ENCODE measurements at regions not wholly inside any gene's neighbourhood (a gene's known extent, or its start where the extent isn't known, plus 50 kb on each side); places are given as distances from the start of the nearest gene placed in this dataset.

GRCh38 chr6:153216789-153217188 is 85.7 kb upstream of the RGS17 start:
- Histone ChIP-seq H3K27me3 (ENCODE audit: control insufficient read depth, insufficient read depth, low read length) (no peaks in the 10 kb centered on the region), H2AFZ (replicated peaks; ENCODE audit: low read length, poor library complexity) (no peak overlapping the region), H3K9me3 (ENCODE audit: control insufficient read depth, insufficient read depth, low read length) (no peaks in the 10 kb centered on the region), H3K27ac (ENCODE audit: insufficient read depth, low read length) (no peak overlapping the region), H2BK20ac (ENCODE audit: low read depth, low read length) (no peak overlapping the region), H4K20me1 (ENCODE audit: insufficient read depth, low read length) (no peaks in the 10 kb centered on the region), H3K14ac (replicated peaks; ENCODE audit: low read depth, low read length) (no peak overlapping the region), H3K4me3 (ENCODE audit: insufficient read depth, low read depth, low read length) (no peak overlapping the region), H3K36me3 (ENCODE audit: control insufficient read depth, insufficient read depth, low read length) (no peaks in the 10 kb centered on the region), H3K4me1 (ENCODE audit: control insufficient read depth, insufficient read depth, low read length) (peaks cover 5% of the 10 kb centered on the region; the same call in 1 of the 2 replicates), H3K56ac (ENCODE audit: extremely low read depth, insufficient read depth, low read length) (no peak overlapping the region), H2AK9ac (replicated peaks; ENCODE audit: low read depth, low read length, poor library complexity) (no peak overlapping the region), H3K9ac (ENCODE audit: low read depth, low read length) (no peak overlapping the region), H3K79me1 (ENCODE audit: low read depth in 1 of 2, low read length in 2 of 2) (no peaks in the 10 kb centered on the region), H3K4me2 (ENCODE audit: low read depth, low read length) (no peak overlapping the region), H3K18ac (ENCODE audit: low read depth, low read length) (no peak overlapping the region), H3K23ac (ENCODE audit: low read depth, low read length) (no peak overlapping the region), H2AK5ac (ENCODE audit: low read depth, low read length) (no peak overlapping the region), H4K5ac (ENCODE audit: low read depth, low read length) (no peak overlapping the region), H2BK120ac (ENCODE audit: low read depth, low read length) (no peak overlapping the region), H4K91ac (ENCODE audit: insufficient read depth, low read depth, low read length) (no peak overlapping the region), H3K9me1 (ENCODE audit: insufficient read depth, low read length) (no peaks in the 10 kb centered on the region), H2BK5ac (ENCODE audit: low read depth, low read length, poor library complexity, severe bottlenecking) (no peak overlapping the region), H2BK15ac (ENCODE audit: low read depth, low read length) (no peak overlapping the region), H4K8ac (ENCODE audit: low read depth in 2 of 2, low read length in 2 of 2) (no peak overlapping the region), H3K4ac (ENCODE audit: low read depth, low read length) (no peak overlapping the region)
- ChIA-PET POLR2A (ENCODE audit: unreplicated experiment) (no interaction called here), CTCF (no interaction called here)
- no peak for ATAC-seq (ENCODE audit: low read depth)
- dilution Hi-C loops (cut with HindIII; ENCODE audit: low sequenced_read_pairs, unreplicated experiment) (no loop called here), in situ Hi-C loops (cut with MboI; ENCODE audit: low sequenced_read_pairs) (no loop called here), intact Hi-C loops (cut with micrococcal nuclease) (no loop called here)
- DNase-seq: no peak
- no TSS peak for BruUV-seq (replicated peaks)
- WGBS, 2 experiments (ENCODE audit: extremely low coverage in 2 of 2, insufficient read length in 1 of 2): no CpG with 5 or more reads among the region's 2 CpGs
- TF ChIP-seq RCOR1 (IDR thresholded peaks at IDR 0.05; ENCODE audit: insufficient replicate concordance, low read length): no peak
- TF ChIP-seq MXI1 (IDR thresholded peaks at IDR 0.05; ENCODE audit: borderline replicate concordance, low read depth, low read length): no peak
- no peak for TF ChIP-seq MAFK (IDR thresholded peaks at IDR 0.05; ENCODE audit: low read depth, low read length)
- no peak for TF ChIP-seq CEBPB (IDR thresholded peaks at IDR 0.05; ENCODE audit: low read depth, low read length)
- TF ChIP-seq BHLHE40 (IDR thresholded peaks at IDR 0.05; ENCODE audit: low read depth, low read length): no peak
- no peak for TF ChIP-seq RFX5 (IDR thresholded peaks at IDR 0.05; ENCODE audit: low read depth, low read length)
- no peak for TF ChIP-seq CHD1 (IDR thresholded peaks at IDR 0.05; ENCODE audit: low read depth, low read length)
- TF ChIP-seq CTCF (conservative IDR thresholded peaks at IDR 0.05; ENCODE audit: low read depth, low read length): no peak
- TF ChIP-seq RAD21 (IDR thresholded peaks at IDR 0.05; ENCODE audit: low read length): no peak
- TF ChIP-seq NFE2L2 (IDR thresholded peaks at IDR 0.05; ENCODE audit: low read depth, low read length): no peak
- TF ChIP-seq USF2 (IDR thresholded peaks at IDR 0.05; ENCODE audit: low read depth, low read length): no peak
- no peak for TF ChIP-seq MAZ (IDR thresholded peaks at IDR 0.05; ENCODE audit: borderline replicate concordance, low read depth, low read length)
- no peak for TF ChIP-seq ELK1 (IDR thresholded peaks at IDR 0.05; ENCODE audit: borderline replicate concordance, low read depth, low read length)
- TF ChIP-seq FOS (IDR thresholded peaks at IDR 0.05; ENCODE audit: low read depth, low read length): no peak
